ENCODE measurements at regions not wholly inside any gene's neighbourhood (a gene's known extent, or its start where the extent isn't known, plus 50 kb on each side); places are given as distances from the start of the nearest gene placed in this dataset.

DNA sequence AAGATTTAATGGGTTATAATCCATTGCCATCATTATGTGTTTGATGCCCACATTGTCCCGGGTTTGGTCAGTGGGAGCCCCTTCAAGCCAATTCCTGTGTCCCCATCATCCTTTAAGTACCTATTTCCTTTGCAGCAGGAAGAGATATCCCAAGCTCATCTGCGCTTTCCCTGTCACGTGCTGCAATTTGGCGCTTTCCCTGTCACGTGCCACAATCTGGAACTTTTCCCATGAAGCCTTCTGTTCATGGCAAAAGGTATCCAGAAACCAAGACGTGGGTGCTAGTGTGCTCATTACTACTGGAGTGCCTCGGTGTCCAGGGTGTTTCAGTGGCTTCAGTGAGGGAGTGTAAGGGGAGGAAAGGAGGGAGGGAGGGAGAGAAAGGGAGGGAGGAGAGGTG lies 168.5 kb downstream of the NPIPB11 start:
- TF ChIP-seq CTCF (conservative IDR thresholded peaks at IDR 0.05; ENCODE audit: low read length) (no peak), EZH2phosphoT487 (IDR thresholded peaks at IDR 0.05; ENCODE audit: borderline replicate concordance, low read depth, low read length) (no peak)
